IPS DF 19.7 (cell line): ENCODE measurements at regions not wholly inside any gene's neighbourhood (a gene's known extent, or its start where the extent isn't known, plus 50 kb on each side); places are given as distances from the start of the nearest gene placed in this dataset.
A peak's percentile ranks its signal among the peaks of the same experiment; 100 is the strongest.

ENCODE experiments used
- DNase-seq: peaks from one replicate; pipeline ENCODE4 v3.0.0-alpha.2; 2013; ENCODE audit warnings: low read depth, low spot score

DNA sequence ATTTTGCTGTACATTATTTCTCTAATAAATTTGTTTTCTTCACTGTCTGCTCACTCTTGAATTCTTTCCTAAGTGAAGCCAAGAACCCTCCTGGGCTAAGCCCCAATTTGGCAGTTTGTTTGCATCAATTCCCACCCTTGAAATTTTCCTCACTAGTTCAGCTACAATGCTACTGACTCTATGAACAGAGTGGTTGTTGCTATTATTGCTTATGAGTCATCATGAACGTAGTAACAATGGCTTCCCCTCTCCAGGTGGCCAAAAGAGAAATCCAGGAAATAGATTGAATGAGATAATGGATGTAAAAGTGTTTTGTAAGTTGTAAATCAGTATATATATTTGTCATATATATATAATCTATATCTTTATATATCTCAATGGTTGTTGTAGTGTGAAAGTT, 193.0 kb downstream of the URB2 start:
- no peak for DNase-seq

DNA sequence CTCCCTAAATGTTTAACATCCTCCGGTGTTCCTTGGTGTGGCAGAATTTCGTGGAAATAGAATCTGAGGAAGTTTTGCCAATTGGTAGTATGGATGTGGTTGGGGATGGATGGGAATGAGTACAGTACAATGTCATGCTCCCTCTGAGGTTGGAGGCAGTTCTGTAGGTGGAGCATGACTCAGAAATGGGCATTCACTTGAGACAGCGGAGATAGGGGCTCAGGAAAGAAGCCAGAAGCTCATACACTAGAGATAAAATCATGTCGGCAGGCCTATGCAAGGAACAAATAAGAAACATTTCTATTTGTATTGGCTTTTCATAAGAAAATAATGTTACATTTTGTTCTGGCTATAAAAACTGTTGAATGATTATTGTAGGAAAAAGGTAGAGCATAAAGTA, 196.0 kb downstream of the URB2 start:
- no peak for DNase-seq

DNA sequence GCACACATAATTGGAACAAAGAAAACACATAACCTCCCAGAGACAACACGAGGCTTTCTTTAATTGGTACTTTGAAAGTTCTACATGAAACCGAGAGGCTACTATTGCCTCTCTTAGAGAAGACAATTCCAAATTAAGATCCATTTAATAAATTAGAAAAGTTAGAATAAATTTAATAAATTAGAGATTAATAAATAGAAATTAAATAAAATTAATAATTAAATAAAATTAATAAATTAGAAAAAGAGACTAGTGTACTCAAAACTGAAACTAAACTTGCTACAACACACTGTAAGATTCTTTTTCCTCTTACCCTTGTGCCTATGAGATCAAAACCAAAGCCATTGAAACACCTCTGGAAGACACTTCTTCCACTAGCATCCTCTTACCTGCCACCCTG, 199.0 kb downstream of the URB2 start:
- no peak for DNase-seq

DNA sequence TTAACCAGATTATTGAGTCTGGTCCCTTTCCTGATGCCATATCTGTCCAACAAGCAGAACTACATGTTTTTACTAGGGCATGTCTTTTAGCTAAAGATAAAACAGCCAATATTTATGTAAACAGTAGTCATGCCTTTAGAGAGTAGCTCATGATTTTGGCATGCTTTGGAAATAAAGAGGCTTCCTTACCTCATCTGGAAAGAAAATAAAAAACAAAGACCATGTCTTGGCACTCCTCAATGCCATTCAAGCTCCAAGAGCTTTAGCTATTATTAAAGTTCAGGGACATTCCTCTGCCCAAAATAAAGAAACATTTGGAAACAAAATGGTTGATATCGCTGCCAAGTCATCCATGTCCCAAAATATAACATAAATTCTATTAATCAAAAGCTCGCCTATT, 202.4 kb downstream of the URB2 start:
- DNase-seq = no peak

DNA sequence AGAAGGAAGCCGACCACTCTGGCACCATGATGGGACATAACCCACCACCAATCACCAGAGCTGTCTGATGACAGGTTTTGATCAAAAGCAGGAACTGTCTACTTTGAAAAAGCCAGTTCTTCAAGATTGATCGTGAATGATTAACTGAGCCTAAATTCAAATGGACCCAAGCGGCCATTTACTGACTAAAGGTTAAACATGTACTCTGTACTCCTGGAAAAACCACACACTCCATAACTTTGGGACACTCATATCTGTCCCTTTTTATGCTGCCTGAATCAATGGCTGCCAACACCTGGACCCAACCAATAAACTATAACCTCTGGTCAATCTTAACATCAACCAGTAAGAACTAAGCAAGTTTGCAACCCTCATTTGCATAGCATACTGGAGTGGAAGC, 206.6 kb downstream of the URB2 start:
- no peak for DNase-seq

DNA sequence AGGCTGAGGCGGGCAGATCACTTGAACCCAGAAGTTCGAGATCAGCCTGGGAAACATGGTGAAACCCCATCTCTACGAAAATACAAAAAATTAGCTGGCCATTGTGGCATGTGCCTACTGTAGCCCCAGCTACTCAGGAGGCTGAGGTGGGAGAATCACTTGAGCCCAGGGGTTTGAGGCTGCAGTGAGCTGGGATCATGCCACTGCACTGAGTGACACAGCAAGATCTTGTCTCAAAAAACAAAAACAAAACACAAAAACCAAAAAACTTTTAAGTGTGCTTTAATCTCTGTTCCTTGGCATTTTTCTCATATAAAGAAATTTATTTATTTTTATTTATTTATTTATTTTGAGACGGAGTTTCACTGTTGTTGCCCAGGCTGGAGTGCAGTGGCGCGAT, 208.2 kb downstream of the URB2 start:
- no peak for DNase-seq

DNA sequence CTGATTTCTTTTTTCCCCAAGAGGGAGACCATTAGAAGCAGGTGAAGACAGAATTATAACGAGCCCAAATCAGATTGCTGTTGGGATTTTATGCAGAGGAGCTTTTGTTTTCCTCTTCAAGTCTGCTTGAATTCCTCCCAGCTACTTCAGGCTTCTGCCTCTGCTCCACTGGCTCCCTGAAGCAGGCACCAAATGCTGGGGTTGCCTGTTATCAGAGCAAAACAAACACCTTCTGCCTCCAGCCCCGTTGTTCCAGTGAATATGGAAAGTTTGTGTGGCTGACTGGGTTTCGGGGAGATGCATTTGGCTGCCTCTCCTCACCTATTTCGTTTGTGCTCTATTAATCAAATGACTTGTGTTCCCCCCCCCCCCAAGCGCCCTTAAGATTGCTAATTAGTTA, 209.2 kb downstream of the URB2 start:
- no peak for DNase-seq

DNA sequence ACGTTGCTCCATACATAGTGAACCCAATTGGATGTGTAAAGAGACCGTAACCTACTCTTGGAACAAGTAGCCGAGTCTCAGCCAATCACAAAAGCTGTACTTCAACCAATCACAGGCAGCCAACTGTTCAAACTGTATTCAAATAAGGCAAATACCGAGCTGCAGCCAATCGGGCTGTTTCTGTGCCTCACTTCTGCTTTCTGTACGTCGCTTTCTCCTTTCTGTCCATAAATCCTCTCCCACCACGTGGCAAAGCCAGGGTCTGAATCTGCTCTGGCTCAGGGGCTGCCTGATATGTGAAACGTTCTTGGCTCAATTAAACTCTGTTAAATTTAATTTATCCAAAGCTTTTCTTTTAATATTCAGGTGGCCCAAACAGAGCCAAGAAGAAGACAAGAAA, 210.3 kb downstream of the URB2 start:
- DNase-seq = no peak

DNA sequence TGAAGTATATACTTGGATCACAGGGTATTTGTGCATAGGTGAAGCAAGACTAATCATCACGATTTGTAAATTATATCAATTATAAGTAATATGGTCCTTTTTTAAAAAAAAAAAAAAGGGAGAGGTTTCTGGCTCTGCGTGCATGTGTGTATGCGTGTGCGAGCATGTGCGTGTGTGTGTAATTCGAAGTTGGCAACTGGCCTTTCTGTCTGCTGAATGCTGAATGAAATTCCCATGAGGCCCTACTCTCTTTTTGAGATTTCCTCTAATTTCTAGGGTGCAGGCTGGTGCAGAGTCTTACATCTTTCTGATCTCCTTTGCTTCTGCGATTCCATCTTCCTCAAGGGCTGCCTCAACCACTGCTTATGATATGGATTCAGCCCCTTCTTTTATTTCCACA, 212.2 kb downstream of the URB2 start:
- DNase-seq = no peak

DNA sequence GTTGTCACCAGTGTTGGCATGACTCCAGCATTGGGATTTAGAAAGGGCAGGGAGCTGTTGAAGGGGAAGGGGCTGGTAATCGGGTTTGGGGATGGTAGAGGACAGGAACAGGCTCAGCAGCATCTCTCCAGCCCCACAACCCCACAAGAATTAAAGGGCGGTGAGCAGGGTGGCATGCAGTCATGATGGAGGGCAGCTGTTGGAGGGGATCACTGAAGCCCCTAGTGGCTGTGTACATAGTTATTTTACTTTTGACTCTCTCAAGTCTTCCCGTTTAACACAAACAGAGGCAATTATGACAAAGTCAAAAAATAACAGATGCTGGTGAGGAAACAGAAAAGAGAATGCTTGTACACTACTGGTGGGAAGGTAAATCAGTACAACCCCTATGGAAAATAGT, 213.8 kb downstream of the URB2 start:
- DNase-seq = no peak

DNA sequence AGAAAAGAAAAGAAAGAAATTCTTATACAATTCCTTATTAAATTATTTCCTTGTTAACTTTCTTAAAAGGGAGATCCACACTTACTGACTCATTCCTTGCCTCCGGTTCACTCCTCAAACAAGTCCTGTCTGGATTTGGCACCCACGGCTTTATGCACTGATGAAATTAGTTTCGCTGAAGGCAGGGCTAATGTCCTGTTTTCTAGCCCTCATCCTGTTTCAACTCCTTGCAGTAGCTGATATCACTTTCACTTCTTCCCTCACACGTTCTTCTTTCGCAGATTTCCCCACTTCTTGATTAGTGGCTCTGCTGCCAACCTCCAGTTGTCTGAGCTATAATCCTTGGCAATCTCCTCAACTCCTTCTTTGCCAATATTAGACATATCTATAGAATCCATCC, 215.2 kb downstream of the URB2 start:
- no peak for DNase-seq

DNA sequence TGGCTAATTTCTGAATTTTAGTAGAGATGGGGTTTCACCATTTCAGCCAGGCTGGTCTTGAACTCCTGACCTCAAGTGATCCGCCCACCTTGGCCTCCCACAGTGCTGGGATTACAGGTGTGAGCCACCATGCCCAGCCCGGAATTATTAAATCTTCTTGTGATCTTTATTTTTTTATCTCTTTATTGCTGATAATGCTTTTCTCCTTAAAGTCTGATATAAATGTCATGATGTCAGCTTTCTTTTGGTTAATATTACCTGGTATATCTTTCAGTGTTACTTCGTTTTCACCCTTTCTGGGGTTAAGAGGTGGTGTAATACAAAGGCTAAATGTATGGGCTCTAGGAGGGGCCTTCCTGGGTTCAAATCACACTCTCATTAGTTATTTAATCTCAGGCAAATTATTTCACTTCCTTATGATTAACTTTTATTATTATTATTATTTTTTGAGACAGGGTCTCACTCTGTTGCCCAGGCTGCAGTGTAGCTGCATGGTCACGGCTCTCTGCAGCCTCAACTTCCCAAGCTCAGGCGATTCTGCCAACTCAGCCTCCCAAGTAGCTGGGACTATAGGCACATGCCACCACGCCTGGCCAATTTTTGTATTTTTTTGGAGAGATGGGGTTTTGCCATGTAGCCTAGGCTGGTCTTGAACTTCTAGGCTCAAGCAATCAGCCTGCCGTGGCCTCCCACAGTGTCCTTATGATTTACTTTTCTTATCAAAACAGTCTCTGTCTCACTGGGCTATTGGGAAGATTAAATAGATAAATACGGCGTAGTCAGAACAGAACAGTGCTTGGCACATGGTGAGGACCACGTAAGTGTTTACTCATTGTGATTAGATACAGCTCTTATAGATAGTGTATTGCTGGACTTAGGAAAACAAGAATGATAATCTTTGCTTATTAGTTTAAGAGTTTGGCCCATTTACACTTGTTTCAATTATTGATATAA, 216.5 kb downstream of the URB2 start:
- DNase-seq = no peak

DNA sequence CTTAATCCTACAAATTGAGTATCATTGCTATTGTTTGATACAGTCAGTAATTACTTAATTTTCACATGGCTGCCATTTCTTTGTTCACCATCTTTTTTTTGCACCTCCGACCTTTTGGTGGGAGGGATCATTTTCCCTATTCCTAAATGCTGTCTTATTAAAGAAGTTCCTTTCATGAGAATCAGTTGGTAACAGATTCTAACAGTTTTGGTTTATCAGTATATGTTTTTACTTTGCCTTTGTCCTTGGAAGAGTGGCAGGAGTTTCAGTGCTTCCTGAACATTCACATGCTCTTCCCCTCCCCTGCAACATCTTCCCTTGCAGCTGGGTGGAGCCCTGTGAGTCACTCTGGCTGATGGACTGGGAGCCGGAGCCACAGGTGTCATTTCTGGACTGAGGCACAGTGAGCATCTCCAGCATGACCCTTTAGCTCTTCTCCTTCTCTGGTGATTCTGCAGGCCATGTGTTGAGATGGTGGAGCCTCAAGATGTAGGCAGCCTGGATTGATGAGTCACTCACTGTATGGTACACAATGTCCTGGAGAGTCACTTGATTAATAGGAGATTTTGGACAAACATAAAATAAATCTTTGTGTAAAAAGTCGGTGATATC, 217.7 kb downstream of the URB2 start:
- no peak for DNase-seq

DNA sequence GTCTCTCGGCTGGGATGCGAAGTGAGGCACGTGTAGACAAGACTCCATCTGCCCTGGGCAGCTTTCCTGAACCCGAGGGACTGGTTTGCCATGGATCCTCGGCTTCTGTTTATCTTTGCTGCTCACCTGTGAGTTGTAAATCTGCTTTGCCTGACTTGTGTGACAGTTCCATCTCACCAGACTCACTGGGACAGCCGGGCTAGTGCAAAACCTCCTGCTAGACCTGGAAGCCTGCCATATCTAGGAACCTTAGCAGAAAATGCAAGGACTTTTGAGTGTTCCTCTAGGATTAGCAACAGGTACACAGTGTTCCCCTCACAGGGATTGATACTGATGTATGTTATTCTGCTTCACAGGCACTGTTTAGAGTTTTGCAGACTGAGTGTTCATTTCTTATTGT, 218.6 kb downstream of the URB2 start:
- DNase-seq = no peak

DNA sequence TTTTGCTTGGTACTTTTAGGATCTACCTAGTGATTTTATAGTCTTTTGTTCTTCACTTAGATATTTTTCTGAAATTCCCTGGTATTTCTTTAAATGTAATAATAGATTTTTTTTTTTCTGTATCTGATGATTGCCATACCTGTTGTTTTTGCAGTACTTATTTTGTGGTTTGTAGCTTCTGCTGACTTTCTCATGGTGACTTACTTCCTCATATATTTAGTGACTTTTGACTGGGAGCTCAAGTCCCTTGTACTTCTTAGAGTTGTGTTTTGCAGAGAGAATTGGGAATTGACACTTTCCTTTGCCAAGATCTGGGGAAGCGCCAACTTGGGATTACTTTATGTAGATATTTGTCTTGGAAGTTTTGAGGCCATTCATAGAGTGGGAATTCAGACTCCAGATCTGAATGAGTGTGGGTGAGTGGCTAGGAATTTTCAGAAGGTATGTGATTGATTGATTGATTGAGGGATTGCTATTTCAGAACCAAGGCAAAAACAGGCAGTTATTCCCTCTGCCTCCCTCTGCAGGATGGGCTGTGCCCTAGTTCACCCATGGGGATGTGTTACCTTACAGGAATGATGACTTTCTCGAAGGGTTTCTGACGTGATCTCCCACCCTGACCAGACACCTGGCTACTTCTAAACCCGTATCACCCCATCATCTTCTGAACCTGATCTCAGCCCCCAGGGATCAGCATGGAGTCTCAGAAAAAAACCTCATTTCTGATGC, 219.5 kb downstream of the URB2 start:
- no peak for DNase-seq

DNA sequence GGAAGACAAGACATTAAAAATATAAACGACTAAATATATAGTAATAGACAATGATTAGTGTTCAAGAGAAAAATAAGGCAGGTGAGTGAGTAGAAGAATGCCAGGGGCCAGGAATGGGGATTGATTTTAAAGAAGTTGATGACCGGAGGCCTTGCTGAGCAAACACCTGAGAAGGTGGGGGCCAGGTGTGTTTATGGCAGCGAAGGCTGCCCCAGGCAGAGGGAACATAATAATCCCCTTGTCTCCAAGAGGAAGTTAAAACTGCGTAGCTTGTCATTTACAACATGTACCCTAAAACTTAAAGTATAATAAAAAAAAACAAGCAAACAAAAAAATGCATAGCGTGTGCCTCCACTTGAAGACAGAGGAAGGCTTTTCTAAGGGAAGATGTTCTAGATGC, 220.3 kb downstream of the URB2 start:
- DNase-seq = no peak

DNA sequence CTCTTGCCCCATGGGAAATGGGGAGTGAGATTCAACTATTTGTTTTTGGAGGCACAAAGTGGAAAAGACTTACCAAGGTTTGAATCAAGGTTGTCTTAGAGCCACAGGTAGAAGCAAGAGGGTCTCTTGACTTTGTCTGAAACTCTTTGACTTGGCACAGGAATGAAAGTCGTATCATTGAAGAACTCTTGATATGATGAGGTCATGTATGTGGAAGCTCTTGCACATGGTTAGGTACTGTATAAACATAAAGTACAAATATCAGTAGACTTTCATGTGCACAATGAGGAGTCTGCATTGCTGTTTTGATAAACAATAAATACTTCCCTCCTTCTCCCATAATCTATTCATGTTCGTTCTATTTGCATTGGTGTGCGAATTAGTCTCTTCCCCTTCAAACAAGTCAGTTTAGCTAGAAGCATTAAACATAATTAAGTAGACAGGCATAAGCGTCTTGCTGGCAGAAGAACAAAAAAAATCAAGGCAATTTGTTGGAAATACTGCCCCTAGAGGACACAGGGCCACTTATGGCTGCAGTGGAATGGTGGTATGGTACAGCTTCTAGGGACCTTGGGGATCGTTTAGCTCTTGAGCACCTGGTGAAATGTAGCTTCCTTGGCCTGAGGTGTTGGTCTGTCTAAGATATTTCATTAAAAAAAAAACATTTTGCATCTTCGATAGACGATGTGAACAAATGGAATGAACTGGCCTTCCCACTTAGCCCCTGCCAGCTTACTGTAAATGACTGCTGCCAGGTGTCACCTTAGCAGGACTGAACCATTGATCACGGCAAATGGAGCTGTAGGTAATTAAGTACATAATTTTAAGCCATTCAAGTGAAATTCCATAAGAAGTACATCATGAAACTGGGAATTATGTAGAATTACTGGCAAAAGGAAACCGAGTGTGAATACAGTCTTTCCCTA, 218.0 kb upstream of the GALNT2 start:
- peak; percentile 48 for DNase-seq

DNA sequence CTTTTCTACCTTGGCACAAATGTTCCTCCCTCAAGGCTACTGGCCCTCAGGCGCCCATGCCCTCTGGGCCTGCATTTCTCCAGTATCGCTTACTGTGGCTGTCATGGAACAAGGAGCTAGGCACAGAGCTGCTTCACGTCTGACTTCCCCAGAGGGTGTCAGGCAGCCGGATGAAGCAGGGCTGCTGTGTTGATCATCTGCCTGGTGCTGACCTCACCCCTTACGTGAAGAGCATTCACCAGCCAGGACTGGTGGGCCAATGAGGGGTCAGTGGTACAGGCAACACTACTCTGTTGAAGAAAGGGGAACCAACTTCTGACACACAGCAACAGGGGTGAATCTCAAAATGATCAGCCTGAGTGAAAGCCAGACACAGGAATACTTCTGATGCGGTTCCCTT, 215.5 kb upstream of the GALNT2 start:
- DNase-seq = no peak

DNA sequence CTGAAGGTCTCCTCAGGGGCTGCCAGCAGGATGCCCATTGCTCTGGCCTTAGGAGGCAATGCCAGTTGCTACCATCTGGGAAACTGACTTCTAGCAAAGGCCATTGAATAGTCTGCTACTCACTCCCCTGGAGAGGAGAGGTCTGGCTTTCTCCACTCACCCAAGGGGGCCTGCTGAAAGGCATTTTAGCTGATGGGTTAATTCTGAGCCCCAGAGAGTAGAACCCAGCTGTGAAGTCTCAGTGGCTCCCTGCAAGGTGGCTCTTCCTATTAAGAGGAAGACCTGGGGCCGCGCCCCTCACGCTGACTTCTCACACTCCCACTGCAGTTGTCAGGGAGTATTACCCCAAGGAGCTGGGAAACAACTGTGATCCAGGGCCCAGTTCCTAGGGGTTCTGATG, 213.3 kb upstream of the GALNT2 start:
- no peak for DNase-seq

DNA sequence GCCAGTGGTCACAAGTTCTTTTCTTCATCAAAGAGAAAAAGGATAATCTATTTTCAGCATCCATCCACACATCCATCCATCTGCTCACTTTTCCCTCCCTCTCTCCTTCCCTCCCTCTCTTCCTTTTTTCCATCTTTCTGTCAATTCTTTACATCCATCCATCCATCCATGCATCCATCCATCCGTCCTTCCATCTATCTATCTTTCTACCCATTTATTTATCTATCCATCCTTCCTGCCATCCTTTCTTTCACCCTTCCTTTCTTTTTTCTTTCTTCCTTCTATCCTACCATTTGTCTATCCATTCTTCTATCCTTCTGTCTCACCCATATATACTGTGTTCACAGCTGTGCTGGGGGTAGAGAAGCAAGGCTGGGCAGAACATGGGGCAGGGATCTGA, 212.4 kb upstream of the GALNT2 start:
- DNase-seq = no peak

DNA sequence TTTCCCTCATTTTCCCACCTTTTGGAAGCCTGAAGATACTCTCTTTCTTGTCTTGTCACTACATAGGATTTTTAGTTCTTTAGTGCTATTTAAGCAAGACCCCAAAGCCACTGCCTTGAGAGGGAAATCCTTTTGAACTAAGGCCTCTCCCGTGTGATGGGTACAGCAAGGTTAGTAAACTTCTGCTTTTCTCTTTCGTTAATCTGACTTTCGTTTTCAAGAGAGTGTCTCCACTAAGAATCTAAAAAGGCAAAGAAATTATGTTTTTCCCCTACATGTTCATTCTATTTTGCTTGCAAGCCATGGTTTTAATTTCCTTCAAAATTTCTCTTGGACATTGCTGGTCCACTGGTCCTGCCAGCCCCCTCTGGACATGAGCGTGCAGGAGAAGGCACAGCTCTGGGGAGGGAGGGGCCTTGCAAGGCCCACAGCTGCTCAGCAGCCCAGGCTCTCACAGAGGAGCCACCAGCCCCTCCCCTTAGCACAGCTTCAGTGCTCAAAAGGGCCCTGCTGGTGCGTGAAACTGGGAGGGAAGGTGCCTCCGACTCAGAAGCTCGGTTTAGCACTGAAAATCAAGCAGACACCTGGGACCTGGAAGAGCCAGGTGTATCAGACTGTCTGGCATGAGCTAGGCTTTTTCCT, 210.9 kb upstream of the GALNT2 start:
- no peak for DNase-seq
